ENCODE measurements at regions not wholly inside any gene's neighbourhood (a gene's known extent, or its start where the extent isn't known, plus 50 kb on each side); places are given as distances from the start of the nearest gene placed in this dataset.

GRCh38 chr14:82431031-82431430 lies 897.4 kb upstream of the SEL1L start:
- H3K27ac ChIP-seq: no peak overlapping the region
- no peaks in the 10 kb centered on the region for H3K27me3 ChIP-seq (replicated peaks; ENCODE audit: insufficient read depth)

GRCh38 chr14:82432301-82433105 lies 898.9 kb upstream of the SEL1L start:
- no peak for DNase-seq (ENCODE audit: low spot score)
- intact Hi-C loops (cut with DNase I): no loop called here
- no peak for TF ChIP-seq POLR2AphosphoS5 (IDR thresholded peaks at IDR 0.05)
- no peak for TF ChIP-seq POLR2A (IDR thresholded peaks at IDR 0.05)
- TF ChIP-seq CTCF (IDR thresholded peaks at IDR 0.05): no peak
- Histone ChIP-seq H3K9me3 (no peaks in the 10 kb centered on the region), H3K4me3 (no peak overlapping the region), H3K36me3 (no peaks in the 10 kb centered on the region), H3K27me3 (replicated peaks; ENCODE audit: insufficient read depth) (no peaks in the 10 kb centered on the region), H3K27ac (no peak overlapping the region), H3K4me1 (replicated peaks) (no peaks in the 10 kb centered on the region)
- 85% methylated on average over 3 of the region's 3 CpGs for WGBS

More at GRCh38 chr14:82431031-82431430, 897.4 kb upstream of the SEL1L start:
- H3K4me1 ChIP-seq (replicated peaks): no peaks in the 10 kb centered on the region
- intact Hi-C loops (cut with DNase I): no loop called here
- no peak overlapping the region for H3K4me3 ChIP-seq
- H3K9me3 ChIP-seq: no peaks in the 10 kb centered on the region
- H3K36me3 ChIP-seq: no peaks in the 10 kb centered on the region
- no peak for DNase-seq (ENCODE audit: low spot score)
- TF ChIP-seq CTCF (IDR thresholded peaks at IDR 0.05) (no peak), POLR2A (IDR thresholded peaks at IDR 0.05) (no peak), POLR2AphosphoS5 (IDR thresholded peaks at IDR 0.05) (no peak)

DNA sequence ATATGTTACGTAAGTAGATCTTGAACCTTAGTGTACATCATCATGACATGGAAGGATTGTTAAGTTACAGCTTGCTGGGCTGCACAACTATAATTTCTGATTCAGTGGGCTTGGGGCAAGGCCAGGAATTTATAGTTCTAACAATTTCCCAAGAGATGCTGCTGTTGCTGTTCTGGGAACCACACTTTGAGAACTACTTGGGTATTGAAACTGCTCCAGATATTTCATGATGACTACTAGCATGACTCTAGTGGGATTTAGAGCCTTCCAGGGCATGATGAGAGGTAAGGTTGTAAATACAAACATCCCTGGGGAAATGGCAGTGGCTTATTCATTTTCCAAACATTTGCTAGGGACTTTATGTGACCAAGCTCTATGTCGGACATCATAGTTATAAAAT lies 904.8 kb upstream of the SEL1L start:
- Histone ChIP-seq H3K27ac (no peak overlapping the region), H3K27me3 (replicated peaks; ENCODE audit: insufficient read depth) (no peaks in the 10 kb centered on the region), H3K4me1 (replicated peaks) (no peaks in the 10 kb centered on the region), H3K9me3 (no peaks in the 10 kb centered on the region), H3K36me3 (no peaks in the 10 kb centered on the region), H3K4me3 (no peak overlapping the region)
- no peak for DNase-seq (ENCODE audit: low spot score)
- TF ChIP-seq POLR2AphosphoS5 (IDR thresholded peaks at IDR 0.05) (no peak), POLR2A (IDR thresholded peaks at IDR 0.05) (no peak)
- intact Hi-C loops (cut with DNase I): no loop called here
- 96% methylated on average over 2 of the region's 2 CpGs for WGBS

- Histone ChIP-seq H3K4me3 (no peak overlapping the region), H3K36me3 (no peaks in the 10 kb centered on the region), H3K27ac (no peak overlapping the region), H3K27me3 (replicated peaks; ENCODE audit: insufficient read depth) (no peaks in the 10 kb centered on the region), H3K9me3 (no peaks in the 10 kb centered on the region), H3K4me1 (replicated peaks) (no peaks in the 10 kb centered on the region)
- intact Hi-C loops (cut with DNase I): no loop called here
- no peak for TF ChIP-seq POLR2A (IDR thresholded peaks at IDR 0.05)
- TF ChIP-seq CTCF (IDR thresholded peaks at IDR 0.05): no peak
- TF ChIP-seq POLR2AphosphoS5 (IDR thresholded peaks at IDR 0.05): no peak
- DNase-seq (ENCODE audit: low spot score): no peak
- 78% methylated on average over 3 of the region's 3 CpGs for WGBS
Observed at GRCh38 chr14:82441270-82441669, 907.6 kb upstream of the SEL1L start.

GRCh38 chr14:82445810-82446570 lies 912.3 kb upstream of the SEL1L start:
- TF ChIP-seq CTCF (IDR thresholded peaks at IDR 0.05) (no peak), POLR2A (IDR thresholded peaks at IDR 0.05) (no peak), POLR2AphosphoS5 (IDR thresholded peaks at IDR 0.05) (no peak)
- no peaks in the 10 kb centered on the region for H3K4me1 ChIP-seq (replicated peaks)
- 81% methylated on average over 5 of the region's 5 CpGs for WGBS

More at GRCh38 chr14:82445810-82446570, 912.3 kb upstream of the SEL1L start:
- Histone ChIP-seq H3K9me3 (no peaks in the 10 kb centered on the region), H3K27ac (no peak overlapping the region), H3K36me3 (no peaks in the 10 kb centered on the region), H3K4me3 (no peak overlapping the region), H3K27me3 (replicated peaks; ENCODE audit: insufficient read depth) (no peaks in the 10 kb centered on the region)
- intact Hi-C loops (cut with DNase I): no loop called here
- no peak for DNase-seq (ENCODE audit: low spot score)

Data from prostate gland (tissue), 2 donors.